Thymus (tissue), 11 donors: ENCODE measurements at regions not wholly inside any gene's neighbourhood (a gene's known extent, or its start where the extent isn't known, plus 50 kb on each side); places are given as distances from the start of the nearest gene placed in this dataset.
A peak's percentile ranks its signal among the peaks of the same experiment; 100 is the strongest.

ENCODE experiments used
- DNase-seq, 9 donors: peaks; one replicate each; pipeline ENCODE4 v3.0.0-alpha.2; 2013; ENCODE audit warnings: low spot score in 9 of 9, low read depth in 6 of 9, missing footprints in 1 of 9
- H3K27ac ChIP-seq, 2 donors: one replicate each; pipeline ENCODE4 v1.5.1; 2013; ENCODE audit warnings: control low read depth in 1 of 2, low read depth in 1 of 2, low read length in 1 of 2, mild to moderate bottlenecking in 1 of 2, moderate library complexity in 1 of 2
- H3K27me3 ChIP-seq, 2 donors: one replicate each; pipeline ENCODE4 v1.5.1; 2013; ENCODE audit warnings: low read length in 1 of 2; ENCODE audit not compliant: control insufficient read depth in 2 of 2, insufficient read depth in 1 of 2
- H3K36me3 ChIP-seq, 2 donors: one replicate each; pipeline ENCODE4 v1.5.1; 2013; ENCODE audit warnings: low read length in 1 of 2, mild to moderate bottlenecking in 1 of 2, moderate library complexity in 1 of 2; ENCODE audit not compliant: control insufficient read depth in 2 of 2, insufficient read depth in 2 of 2
- H3K4me1 ChIP-seq, 2 donors: one replicate each; pipeline ENCODE4 v1.5.1; 2013; ENCODE audit warnings: low read length in 2 of 2; ENCODE audit not compliant: control insufficient read depth in 2 of 2, insufficient read depth in 2 of 2
- H3K4me3 ChIP-seq, 2 donors: one replicate each; pipeline ENCODE4 v1.5.1; 2013; ENCODE audit warnings: low read length in 2 of 2, control low read depth in 1 of 2, mild to moderate bottlenecking in 1 of 2
- H3K9me3 ChIP-seq, 2 donors: one replicate each; pipeline ENCODE4 v1.5.1; 2013; ENCODE audit warnings: low read length in 1 of 2, mild to moderate bottlenecking in 1 of 2; ENCODE audit not compliant: control insufficient read depth in 2 of 2, insufficient read depth in 1 of 2
- WGBS: extraction: QIAGEN DNeasy Blood & Tissue Kit; methylation state at CpG from one replicate; pipeline ENCODE4 v1.1.7; 2013; 5-methylcytosine and 5-hydroxymethylcytosine counted together
- donor health status: healthy.

DNA sequence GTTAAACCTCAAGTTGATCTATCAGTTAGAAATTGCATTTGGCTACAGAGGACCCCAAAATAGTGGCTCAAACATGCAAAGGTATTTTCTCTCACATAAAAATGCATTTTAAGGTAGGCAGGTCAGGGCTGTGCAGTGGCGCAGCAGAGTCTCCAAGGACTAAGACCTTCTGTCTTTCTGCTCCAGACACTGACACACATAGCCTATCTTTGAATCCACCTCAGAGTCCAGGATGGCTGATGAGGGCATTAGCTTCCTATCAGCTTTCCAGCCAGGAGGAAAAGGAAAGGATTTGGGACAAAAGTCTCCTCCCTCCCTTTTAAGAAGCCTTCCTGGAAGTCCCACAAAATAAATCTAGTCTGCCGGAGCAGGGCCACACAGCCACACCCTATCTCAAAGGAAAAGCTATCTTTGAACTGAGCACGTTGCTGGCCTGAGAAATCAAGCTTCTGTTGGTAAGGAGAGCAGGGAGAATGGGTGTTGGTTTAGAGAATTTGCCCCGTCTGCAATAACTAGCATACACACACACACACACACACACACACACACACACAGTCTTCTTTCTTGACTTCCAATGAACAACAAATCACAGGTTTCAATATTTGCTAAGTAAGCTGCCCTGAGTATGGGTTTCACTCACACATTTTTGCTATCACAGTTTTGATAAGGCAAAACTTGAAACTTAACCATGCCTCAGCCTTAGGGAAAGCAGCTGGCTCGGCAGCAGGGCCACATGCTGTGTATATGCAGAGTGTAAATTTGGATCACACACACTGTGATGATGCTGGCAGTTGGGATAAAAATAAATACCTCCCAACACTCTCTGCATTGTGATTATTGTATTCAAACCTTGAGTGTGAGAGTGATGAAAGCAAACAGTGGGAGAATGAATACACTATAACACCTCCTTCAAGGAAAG, 116.6 kb upstream of the MAP3K1 start:
- Histone ChIP-seq H3K27me3 (no peaks in the 10 kb centered on the region), H3K27ac (no peak overlapping the region)
- no peak for DNase-seq

GRCh38 chr5:56696900-56697299, 118.4 kb upstream of the MAP3K1 start:
- no peaks in the 10 kb centered on the region for H3K36me3 ChIP-seq
- no peaks in the 10 kb centered on the region for H3K9me3 ChIP-seq
- no peaks in the 10 kb centered on the region for H3K27me3 ChIP-seq
- DNase-seq = no peak
- H3K27ac ChIP-seq = no peak overlapping the region
- H3K4me1 ChIP-seq = peaks cover 0 to 21% of the 10 kb centered on the region in 2 donors
- WGBS = 51% methylated on average over 1 of the region's 1 CpG
- no peak overlapping the region for H3K4me3 ChIP-seq

More for the DNA sequence above, 116.6 kb upstream of the MAP3K1 start:
- 87% methylated on average over 5 of the region's 5 CpGs for WGBS
- peaks cover 0 to 18% of the 10 kb centered on the region in 2 donors for H3K4me1 ChIP-seq
- H3K9me3 ChIP-seq = no peaks in the 10 kb centered on the region
- H3K4me3 ChIP-seq = no peak overlapping the region
- no peaks in the 10 kb centered on the region for H3K36me3 ChIP-seq

GRCh38 chr5:56693220-56693579, 122.1 kb upstream of the MAP3K1 start:
- H3K4me3 ChIP-seq = no peak overlapping the region
- no peak overlapping the region for H3K27ac ChIP-seq
- no peaks in the 10 kb centered on the region for H3K27me3 ChIP-seq
- 86% methylated on average over 5 of the region's 5 CpGs for WGBS
- H3K4me1 ChIP-seq = peaks cover 0 to 9% of the 10 kb centered on the region in 2 donors
- no peaks in the 10 kb centered on the region for H3K36me3 ChIP-seq
- DNase-seq = no peak
- no peaks in the 10 kb centered on the region for H3K9me3 ChIP-seq

GRCh38 chr5:56692359-56693219, 122.8 kb upstream of the MAP3K1 start:
- Histone ChIP-seq H3K4me1 (peaks cover 0 to 12% of the 10 kb centered on the region in 2 donors), H3K27me3 (no peaks in the 10 kb centered on the region), H3K36me3 (no peaks in the 10 kb centered on the region), H3K4me3 (no peak overlapping the region), H3K9me3 (no peaks in the 10 kb centered on the region), H3K27ac (peak overlapping the region in 1 of 2 donors; percentile 46)
- peak in 3 of 9 donors; percentile 18 to 63 (median 24) for DNase-seq
- WGBS = 71% methylated on average over 10 of the region's 10 CpGs

DNA sequence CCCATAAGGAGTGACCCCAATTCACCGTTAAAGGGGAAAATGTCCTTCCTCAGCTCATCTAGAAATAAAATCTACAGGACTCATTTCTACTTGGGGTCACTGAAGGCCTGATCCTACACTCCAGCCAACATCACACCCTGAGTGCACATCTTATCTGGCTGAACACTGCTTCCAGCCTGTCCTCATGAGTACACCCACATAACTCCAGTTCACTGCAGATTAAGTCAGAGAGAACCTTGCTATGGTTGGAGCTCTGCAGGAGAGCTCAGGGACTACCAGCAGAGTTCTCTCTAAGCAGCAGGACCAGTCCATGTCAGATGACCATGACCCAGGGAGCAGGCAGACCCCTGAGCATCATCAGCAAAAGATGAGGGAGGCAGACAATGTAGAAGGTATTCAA, 126.9 kb upstream of the MAP3K1 start:
- no peaks in the 10 kb centered on the region for H3K36me3 ChIP-seq
- DNase-seq = no peak
- no peaks in the 10 kb centered on the region for H3K9me3 ChIP-seq
- no peak overlapping the region for H3K27ac ChIP-seq
- H3K4me3 ChIP-seq = no peak overlapping the region
- H3K27me3 ChIP-seq = no peaks in the 10 kb centered on the region
- peaks cover 0 to 8% of the 10 kb centered on the region in 2 donors for H3K4me1 ChIP-seq
- WGBS = 98% methylated on average over 1 of the region's 1 CpG

DNA sequence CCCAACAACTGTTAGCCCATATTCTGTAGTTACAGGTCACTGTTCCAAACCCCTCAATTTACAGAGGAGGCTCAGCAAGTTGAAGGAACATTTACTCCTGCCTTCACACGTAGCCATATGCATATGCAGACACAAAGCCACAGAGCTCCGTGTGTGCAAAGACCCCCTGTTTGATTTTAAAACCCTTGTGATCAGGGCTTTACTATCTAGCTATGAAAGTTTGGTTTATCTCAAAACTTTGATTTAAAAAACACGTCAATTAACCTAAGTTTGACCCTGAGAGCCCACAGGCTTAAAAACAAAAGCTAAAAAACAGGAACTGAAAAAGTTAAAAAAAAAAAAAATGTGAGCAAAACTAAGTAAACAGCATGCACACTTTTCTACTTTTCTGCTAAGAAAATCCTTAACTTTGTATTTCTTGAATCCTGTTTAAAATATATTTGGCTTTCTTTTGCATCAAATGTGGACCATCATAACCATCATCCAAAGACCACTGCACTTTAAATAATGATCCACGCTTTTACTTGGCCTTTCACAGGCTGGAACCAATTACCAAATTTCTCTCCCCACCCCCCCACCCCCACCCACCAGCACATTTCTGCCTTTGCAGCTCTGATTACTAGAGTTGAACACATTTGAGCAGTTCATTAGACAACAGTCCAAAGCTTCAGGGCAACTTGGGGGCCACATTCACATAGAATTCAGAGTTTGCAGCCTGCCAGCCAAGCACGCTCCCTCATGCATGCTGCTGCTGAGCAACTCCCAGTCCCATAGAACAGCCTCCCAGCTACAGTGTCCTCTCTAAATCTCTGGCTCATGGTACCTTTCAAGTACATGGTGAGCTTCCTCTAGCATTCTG, 128.8 kb upstream of the MAP3K1 start:
- Histone ChIP-seq H3K27ac (peak overlapping the region in 1 of 2 donors; percentile 36), H3K4me3 (no peak overlapping the region), H3K27me3 (no peaks in the 10 kb centered on the region), H3K4me1 (peaks cover 0 to 5% of the 10 kb centered on the region in 2 donors), H3K36me3 (no peaks in the 10 kb centered on the region), H3K9me3 (no peaks in the 10 kb centered on the region)
- 52% methylated on average over 5 of the region's 5 CpGs for WGBS
- DNase-seq = no peak

GRCh38 chr5:56685503-56686217, 129.7 kb upstream of the MAP3K1 start:
- no peak overlapping the region for H3K27ac ChIP-seq
- DNase-seq = no peak
- no peaks in the 10 kb centered on the region for H3K27me3 ChIP-seq
- H3K36me3 ChIP-seq = no peaks in the 10 kb centered on the region
- H3K4me1 ChIP-seq = peaks cover 0 to 5% of the 10 kb centered on the region in 2 donors
- H3K4me3 ChIP-seq = no peak overlapping the region
- H3K9me3 ChIP-seq = no peaks in the 10 kb centered on the region
- WGBS = 63% methylated on average over 2 of the region's 2 CpGs

GRCh38 chr5:56684159-56684558, 131.2 kb upstream of the MAP3K1 start:
- Histone ChIP-seq H3K36me3 (no peaks in the 10 kb centered on the region), H3K9me3 (no peaks in the 10 kb centered on the region), H3K4me3 (no peak overlapping the region), H3K4me1 (peaks cover 0 to 5% of the 10 kb centered on the region in 2 donors), H3K27ac (no peak overlapping the region), H3K27me3 (no peaks in the 10 kb centered on the region)
- DNase-seq = no peak
- WGBS = 97% methylated on average over 3 of the region's 3 CpGs
